Loucy (cell line): ENCODE measurements at regions not wholly inside any gene's neighbourhood (a gene's known extent, or its start where the extent isn't known, plus 50 kb on each side); places are given as distances from the start of the nearest gene placed in this dataset.

Experiments used
- CTCF ChIP-seq: fragments of 200-600 bp; sonication (generic); conservative IDR thresholded peaks from 2 replicates; pipeline ENCODE4 v1.5.1; 2014; ENCODE audit warnings: mild to moderate bottlenecking, antibody characterized with exemption, low read length
- EZH2phosphoT487 ChIP-seq: fragments of 200-600 bp; IDR thresholded peaks from 2 replicates; pipeline ENCODE4 v1.6.1; 2018; ENCODE audit warnings: antibody characterized with exemption, mild to moderate bottlenecking, moderate library complexity, borderline replicate concordance

- TF ChIP-seq EZH2phosphoT487: no peak
- no peak for TF ChIP-seq CTCF
Measured at GRCh38 chr13:40120781-40121180, 465.3 kb downstream of the COG6 start.
